SK-N-SH treated with all-trans-retinoic acid at 6 μM for 48 hours (cell line): ENCODE measurements at regions not wholly inside any gene's neighbourhood (a gene's known extent, or its start where the extent isn't known, plus 50 kb on each side); places are given as distances from the start of the nearest gene placed in this dataset.

Source experiments
- ATAC-seq: fragments of 200-7000 bp; cut with Tn5 transposase; 3 replicates; pipeline ENCODE4 v1.9.1; 2020; ENCODE audit warnings: mild to moderate bottlenecking, moderate library complexity
- ARNTL ChIP-seq: fragments of 450-650 bp; formaldehyde crosslinking; IDR thresholded peaks from 2 replicates; pipeline ENCODE4 v1.5.0; 2020; ENCODE audit warnings: low read depth, mild to moderate bottlenecking, moderate library complexity, borderline replicate concordance
- BACH2 ChIP-seq: fragments of 250-450 bp; sonication (Bioruptor Pico); IDR thresholded peaks from 2 replicates; pipeline ENCODE4 v1.9.0; 2021; ENCODE audit warnings: mild to moderate bottlenecking, borderline replicate concordance
- CSDC2 ChIP-seq: fragments of 250-450 bp; sonication (Bioruptor Pico); IDR thresholded peaks from 2 replicates; pipeline ENCODE4 v1.5.0; 2020; ENCODE audit warnings: mild to moderate bottlenecking, moderate library complexity
- ESRRG ChIP-seq: fragments of 250-450 bp; sonication (Bioruptor Pico); IDR thresholded peaks from 2 replicates; pipeline ENCODE4 v1.6.1; 2021; ENCODE audit warnings: mild to moderate bottlenecking
- GLIS3 ChIP-seq: fragments of 250-450 bp; sonication (Bioruptor Pico); IDR thresholded peaks from 2 replicates; pipeline ENCODE4 v1.5.0; 2020; ENCODE audit warnings: mild to moderate bottlenecking, moderate library complexity
- ISL1 ChIP-seq: fragments of 250-450 bp; sonication (Bioruptor Pico); IDR thresholded peaks from 2 replicates; pipeline ENCODE4 v2.1.2; 2022; ENCODE audit warnings: mild to moderate bottlenecking, moderate library complexity
- OSR1 ChIP-seq: fragments of 250-450 bp; sonication (Bioruptor Pico); IDR thresholded peaks from 2 replicates; pipeline ENCODE4 v1.8.0; 2022; ENCODE audit warnings: moderate library complexity, mild to moderate bottlenecking, inconsistent platforms
- PPARA ChIP-seq: fragments of 250-450 bp; sonication (Bioruptor Pico); IDR thresholded peaks from 2 replicates; pipeline ENCODE4 v1.5.0; 2020; ENCODE audit warnings: mild to moderate bottlenecking, borderline replicate concordance
- RARB ChIP-seq: fragments of 250-450 bp; sonication (Bioruptor Pico); IDR thresholded peaks from 2 replicates; pipeline ENCODE4 v1.8.0; 2021; ENCODE audit warnings: mild to moderate bottlenecking, moderate library complexity
- SNAI2 ChIP-seq: fragments of 250-450 bp; sonication (Bioruptor Pico); IDR thresholded peaks from 2 replicates; pipeline ENCODE4 v1.5.0; 2020; ENCODE audit warnings: mild to moderate bottlenecking, moderate library complexity
- TCF4 ChIP-seq: fragments of 250-450 bp; sonication (Bioruptor Pico); IDR thresholded peaks from 2 replicates; pipeline ENCODE4 v1.8.0; 2021; ENCODE audit warnings: mild to moderate bottlenecking, moderate library complexity, borderline replicate concordance
- TOX ChIP-seq: fragments of 250-450 bp; sonication (Bioruptor Pico); IDR thresholded peaks from 2 replicates; pipeline ENCODE4 v1.8.0; 2021; ENCODE audit warnings: mild to moderate bottlenecking, moderate library complexity, borderline replicate concordance
- ZC3H10 ChIP-seq: fragments of 250-450 bp; sonication (Bioruptor Pico); IDR thresholded peaks from 2 replicates; pipeline ENCODE4 v1.5.1; 2021; ENCODE audit warnings: mild to moderate bottlenecking, moderate library complexity
- ZFP3 ChIP-seq: fragments of 250-450 bp; sonication (Bioruptor Pico); IDR thresholded peaks from 2 replicates; pipeline ENCODE4 v1.5.0; 2020; ENCODE audit warnings: mild to moderate bottlenecking, moderate library complexity
- ZNF565 ChIP-seq: fragments of 450-650 bp; formaldehyde crosslinking; conservative IDR thresholded peaks from 2 replicates; pipeline ENCODE4 v1.5.0; 2020; ENCODE audit warnings: low read depth, mild to moderate bottlenecking, moderate library complexity
- ZNF8 ChIP-seq: fragments of 450-650 bp; formaldehyde crosslinking; IDR thresholded peaks from 2 replicates; pipeline ENCODE4 v1.5.0; 2020; ENCODE audit warnings: mild to moderate bottlenecking, moderate library complexity
- TF ChIP-seq, protein P1 (sequence below): fragments of 250-450 bp; sonication (Bioruptor Pico); IDR thresholded peaks from 2 replicates; pipeline ENCODE4 v1.8.0; 2020; ENCODE audit warnings: mild to moderate bottlenecking, moderate library complexity, borderline replicate concordance
- TF ChIP-seq, protein P2 (sequence below): fragments of 250-450 bp; sonication (Bioruptor Pico); IDR thresholded peaks from 2 replicates; pipeline ENCODE4 v1.5.1; 2020; ENCODE audit warnings: low read depth, mild to moderate bottlenecking, moderate library complexity
- TF ChIP-seq, protein P3 (sequence below): fragments of 250-450 bp; sonication (Bioruptor Pico); IDR thresholded peaks from 2 replicates; pipeline ENCODE4 v1.5.1; 2021; ENCODE audit warnings: mild to moderate bottlenecking, moderate library complexity
- TF ChIP-seq, protein P4 (sequence below): fragments of 250-450 bp; sonication (Bioruptor Pico); IDR thresholded peaks from 2 replicates; pipeline ENCODE4 v1.5.0; 2020; ENCODE audit warnings: mild to moderate bottlenecking, moderate library complexity

DNA sequence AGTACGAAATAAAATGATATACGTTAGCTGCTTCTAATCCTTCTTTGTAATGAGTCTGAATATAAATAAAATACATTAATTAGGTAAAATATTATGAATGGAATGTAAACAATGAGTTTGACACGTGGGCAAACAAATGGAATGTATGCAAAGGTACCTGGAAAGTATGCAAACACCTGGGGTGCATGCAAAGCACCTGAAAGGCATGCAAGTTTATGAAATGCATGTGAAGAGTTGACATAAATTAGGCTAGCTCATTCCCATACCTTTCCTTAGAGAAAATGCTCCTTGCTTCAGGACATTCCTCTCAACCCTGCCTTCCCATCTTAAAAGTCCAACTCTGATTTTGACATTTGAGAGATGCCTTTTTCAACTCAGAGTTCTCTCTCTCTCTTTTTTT, 140.9 kb downstream of the EDN1 start:
- ATAC-seq, result no peak

DNA sequence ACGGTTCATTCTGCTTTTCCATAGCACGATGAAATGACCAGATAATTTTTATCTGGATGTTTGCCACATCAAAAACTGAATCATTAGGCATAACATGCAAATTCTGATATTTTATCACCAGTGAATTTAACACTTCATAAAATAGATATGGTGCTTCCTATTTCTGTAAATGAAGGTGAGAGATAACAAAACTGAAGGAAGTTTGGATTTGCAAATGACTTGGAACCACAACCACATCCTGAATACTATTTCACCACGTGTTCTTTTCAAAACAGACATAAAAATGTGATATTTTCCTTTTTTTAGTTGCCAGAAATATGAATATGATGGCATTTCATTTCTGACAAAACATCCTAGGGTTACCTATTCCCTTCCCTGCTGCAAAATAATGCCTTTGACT, 146.1 kb downstream of the EDN1 start:
- ATAC-seq, result no peak
- TF ChIP-seq SNAI2 (CRISPR knock-in tag) (no peak), GLIS3 (no peak), ZC3H10 (no peak), ZNF565 (CRISPR knock-in tag) (no peak), OSR1 (CRISPR knock-in tag) (no peak), BACH2 (no peak), TOX (CRISPR knock-in tag) (no peak), PPARA (CRISPR knock-in tag) (no peak), ARNTL (CRISPR knock-in tag) (no peak)
- TF ChIP-seq, protein P1, sequence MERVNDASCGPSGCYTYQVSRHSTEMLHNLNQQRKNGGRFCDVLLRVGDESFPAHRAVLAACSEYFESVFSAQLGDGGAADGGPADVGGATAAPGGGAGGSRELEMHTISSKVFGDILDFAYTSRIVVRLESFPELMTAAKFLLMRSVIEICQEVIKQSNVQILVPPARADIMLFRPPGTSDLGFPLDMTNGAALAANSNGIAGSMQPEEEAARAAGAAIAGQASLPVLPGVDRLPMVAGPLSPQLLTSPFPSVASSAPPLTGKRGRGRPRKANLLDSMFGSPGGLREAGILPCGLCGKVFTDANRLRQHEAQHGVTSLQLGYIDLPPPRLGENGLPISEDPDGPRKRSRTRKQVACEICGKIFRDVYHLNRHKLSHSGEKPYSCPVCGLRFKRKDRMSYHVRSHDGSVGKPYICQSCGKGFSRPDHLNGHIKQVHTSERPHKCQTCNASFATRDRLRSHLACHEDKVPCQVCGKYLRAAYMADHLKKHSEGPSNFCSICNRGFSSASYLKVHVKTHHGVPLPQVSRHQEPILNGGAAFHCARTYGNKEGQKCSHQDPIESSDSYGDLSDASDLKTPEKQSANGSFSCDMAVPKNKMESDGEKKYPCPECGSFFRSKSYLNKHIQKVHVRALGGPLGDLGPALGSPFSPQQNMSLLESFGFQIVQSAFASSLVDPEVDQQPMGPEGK (CRISPR knock-in tag), result no peak
- TF ChIP-seq, protein P2, sequence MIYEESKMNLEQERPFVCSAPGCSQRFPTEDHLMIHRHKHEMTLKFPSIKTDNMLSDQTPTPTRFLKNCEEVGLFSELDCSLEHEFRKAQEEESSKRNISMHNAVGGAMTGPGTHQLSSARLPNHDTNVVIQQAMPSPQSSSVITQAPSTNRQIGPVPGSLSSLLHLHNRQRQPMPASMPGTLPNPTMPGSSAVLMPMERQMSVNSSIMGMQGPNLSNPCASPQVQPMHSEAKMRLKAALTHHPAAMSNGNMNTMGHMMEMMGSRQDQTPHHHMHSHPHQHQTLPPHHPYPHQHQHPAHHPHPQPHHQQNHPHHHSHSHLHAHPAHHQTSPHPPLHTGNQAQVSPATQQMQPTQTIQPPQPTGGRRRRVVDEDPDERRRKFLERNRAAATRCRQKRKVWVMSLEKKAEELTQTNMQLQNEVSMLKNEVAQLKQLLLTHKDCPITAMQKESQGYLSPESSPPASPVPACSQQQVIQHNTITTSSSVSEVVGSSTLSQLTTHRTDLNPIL (CRISPR knock-in tag), result no peak
- TF ChIP-seq, protein P3, sequence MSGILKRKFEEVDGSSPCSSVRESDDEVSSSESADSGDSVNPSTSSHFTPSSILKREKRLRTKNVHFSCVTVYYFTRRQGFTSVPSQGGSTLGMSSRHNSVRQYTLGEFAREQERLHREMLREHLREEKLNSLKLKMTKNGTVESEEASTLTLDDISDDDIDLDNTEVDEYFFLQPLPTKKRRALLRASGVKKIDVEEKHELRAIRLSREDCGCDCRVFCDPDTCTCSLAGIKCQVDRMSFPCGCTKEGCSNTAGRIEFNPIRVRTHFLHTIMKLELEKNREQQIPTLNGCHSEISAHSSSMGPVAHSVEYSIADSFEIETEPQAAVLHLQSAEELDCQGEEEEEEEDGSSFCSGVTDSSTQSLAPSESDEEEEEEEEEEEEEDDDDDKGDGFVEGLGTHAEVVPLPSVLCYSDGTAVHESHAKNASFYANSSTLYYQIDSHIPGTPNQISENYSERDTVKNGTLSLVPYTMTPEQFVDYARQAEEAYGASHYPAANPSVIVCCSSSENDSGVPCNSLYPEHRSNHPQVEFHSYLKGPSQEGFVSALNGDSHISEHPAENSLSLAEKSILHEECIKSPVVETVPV, result no peak

More for the DNA sequence above, 140.9 kb downstream of the EDN1 start:
- TF ChIP-seq TOX (CRISPR knock-in tag) (no peak), CSDC2 (no peak)
- TF ChIP-seq, all 23 proteins: peak for 0

DNA sequence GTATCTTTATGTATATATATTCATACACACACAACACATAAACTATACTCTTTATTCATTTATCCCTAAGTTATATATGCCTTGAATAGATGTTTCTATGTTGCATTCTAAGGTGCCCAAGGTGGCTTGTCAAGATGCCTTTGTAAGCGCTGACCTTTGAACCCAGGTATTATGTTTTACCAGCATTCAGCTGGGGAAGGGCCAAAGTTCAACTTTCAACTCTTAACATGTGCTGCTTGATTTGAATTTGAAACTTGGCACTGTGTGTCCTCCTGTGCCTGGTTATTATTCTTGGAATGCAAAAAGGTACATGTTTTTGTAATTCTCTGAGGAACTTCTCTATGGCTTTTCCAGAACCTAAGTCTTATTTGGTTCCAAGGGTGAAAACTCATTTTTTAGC, 146.5 kb downstream of the EDN1 start:
- TF ChIP-seq, protein P2 (CRISPR knock-in tag), result no peak
- TF ChIP-seq GLIS3 (no peak), BACH2 (no peak), ISL1 (no peak), ZNF8 (CRISPR knock-in tag) (no peak), TCF4 (CRISPR knock-in tag) (no peak), ESRRG (no peak), ZC3H10 (no peak), ARNTL (CRISPR knock-in tag) (no peak), ZFP3 (CRISPR knock-in tag) (no peak), CSDC2 (no peak), RARB (CRISPR knock-in tag) (no peak), OSR1 (CRISPR knock-in tag) (no peak)
- TF ChIP-seq, protein P4, sequence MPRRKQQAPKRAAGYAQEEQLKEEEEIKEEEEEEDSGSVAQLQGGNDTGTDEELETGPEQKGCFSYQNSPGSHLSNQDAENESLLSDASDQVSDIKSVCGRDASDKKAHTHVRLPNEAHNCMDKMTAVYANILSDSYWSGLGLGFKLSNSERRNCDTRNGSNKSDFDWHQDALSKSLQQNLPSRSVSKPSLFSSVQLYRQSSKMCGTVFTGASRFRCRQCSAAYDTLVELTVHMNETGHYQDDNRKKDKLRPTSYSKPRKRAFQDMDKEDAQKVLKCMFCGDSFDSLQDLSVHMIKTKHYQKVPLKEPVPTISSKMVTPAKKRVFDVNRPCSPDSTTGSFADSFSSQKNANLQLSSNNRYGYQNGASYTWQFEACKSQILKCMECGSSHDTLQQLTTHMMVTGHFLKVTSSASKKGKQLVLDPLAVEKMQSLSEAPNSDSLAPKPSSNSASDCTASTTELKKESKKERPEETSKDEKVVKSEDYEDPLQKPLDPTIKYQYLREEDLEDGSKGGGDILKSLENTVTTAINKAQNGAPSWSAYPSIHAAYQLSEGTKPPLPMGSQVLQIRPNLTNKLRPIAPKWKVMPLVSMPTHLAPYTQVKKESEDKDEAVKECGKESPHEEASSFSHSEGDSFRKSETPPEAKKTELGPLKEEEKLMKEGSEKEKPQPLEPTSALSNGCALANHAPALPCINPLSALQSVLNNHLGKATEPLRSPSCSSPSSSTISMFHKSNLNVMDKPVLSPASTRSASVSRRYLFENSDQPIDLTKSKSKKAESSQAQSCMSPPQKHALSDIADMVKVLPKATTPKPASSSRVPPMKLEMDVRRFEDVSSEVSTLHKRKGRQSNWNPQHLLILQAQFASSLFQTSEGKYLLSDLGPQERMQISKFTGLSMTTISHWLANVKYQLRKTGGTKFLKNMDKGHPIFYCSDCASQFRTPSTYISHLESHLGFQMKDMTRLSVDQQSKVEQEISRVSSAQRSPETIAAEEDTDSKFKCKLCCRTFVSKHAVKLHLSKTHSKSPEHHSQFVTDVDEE, result no peak
- TF ChIP-seq, protein P1 (CRISPR knock-in tag), result no peak
- TF ChIP-seq, all 23 proteins: peak for 0
- no peak for ATAC-seq
